KMS-11 (cell line): ENCODE measurements at regions not wholly inside any gene's neighbourhood (a gene's known extent, or its start where the extent isn't known, plus 50 kb on each side); places are given as distances from the start of the nearest gene placed in this dataset.

Source experiments
- H2AFZ ChIP-seq: fragments of 200-600 bp; sonication (generic); 2 replicates; pipeline ENCODE4 v1.6.1; 2016; ENCODE audit warnings: antibody characterized with exemption, mixed run types, low read depth
- H3K27ac ChIP-seq: fragments of 200-600 bp; sonication (generic); 2 replicates; pipeline ENCODE4 v1.6.1; 2016; ENCODE audit warnings: mild to moderate bottlenecking, mixed run types
- H3K27me3 ChIP-seq: fragments of 200-600 bp; sonication (generic); 2 replicates; pipeline ENCODE4 v1.6.1; 2017; ENCODE audit warnings: mild to moderate bottlenecking, low read depth, mixed run types, moderate library complexity; ENCODE audit not compliant: insufficient read depth
- H3K36me3 ChIP-seq: fragments of 200-600 bp; sonication (generic); 2 replicates; pipeline ENCODE4 v1.6.1; 2017; ENCODE audit warnings: mild to moderate bottlenecking, mixed run types; ENCODE audit not compliant: insufficient read depth
- H3K4me1 ChIP-seq: fragments of 200-600 bp; sonication (generic); 2 replicates; pipeline ENCODE4 v1.6.1; 2016; ENCODE audit warnings: mild to moderate bottlenecking, low read depth, mixed run types; ENCODE audit not compliant: poor library complexity, severe bottlenecking
- H3K4me2 ChIP-seq: fragments of 200-600 bp; sonication (generic); 2 replicates; pipeline ENCODE4 v1.7.0; 2016; ENCODE audit warnings: mild to moderate bottlenecking, mixed run types
- H3K4me3 ChIP-seq: fragments of 200-600 bp; sonication (generic); IDR thresholded peaks from 2 replicates; pipeline ENCODE4 v1.6.1; 2017; ENCODE audit warnings: low read depth, low read length, mixed read lengths; ENCODE audit not compliant: insufficient read depth
- H3K79me2 ChIP-seq: fragments of 200-600 bp; sonication (generic); 2 replicates; pipeline ENCODE4 v1.6.1; 2016; ENCODE audit warnings: low read depth, mixed run types; ENCODE audit not compliant: insufficient read depth
- H3K9ac ChIP-seq: fragments of 200-600 bp; sonication (generic); 2 replicates; pipeline ENCODE4 v1.6.1; 2016; ENCODE audit warnings: mild to moderate bottlenecking, mixed run types
- H4K20me1 ChIP-seq: fragments of 200-600 bp; sonication (generic); 2 replicates; pipeline ENCODE4 v1.6.1; 2016; ENCODE audit warnings: mild to moderate bottlenecking, mixed run types; ENCODE audit not compliant: insufficient read depth
- TF ChIP-seq, protein P1 (sequence below): fragments of 200-600 bp; sonication (generic); conservative IDR thresholded peaks from 2 replicates; pipeline ENCODE4 v1.6.1; 2017; ENCODE audit warnings: low read depth, mild to moderate bottlenecking, antibody characterized with exemption, low read length, moderate library complexity, mixed read lengths

DNA sequence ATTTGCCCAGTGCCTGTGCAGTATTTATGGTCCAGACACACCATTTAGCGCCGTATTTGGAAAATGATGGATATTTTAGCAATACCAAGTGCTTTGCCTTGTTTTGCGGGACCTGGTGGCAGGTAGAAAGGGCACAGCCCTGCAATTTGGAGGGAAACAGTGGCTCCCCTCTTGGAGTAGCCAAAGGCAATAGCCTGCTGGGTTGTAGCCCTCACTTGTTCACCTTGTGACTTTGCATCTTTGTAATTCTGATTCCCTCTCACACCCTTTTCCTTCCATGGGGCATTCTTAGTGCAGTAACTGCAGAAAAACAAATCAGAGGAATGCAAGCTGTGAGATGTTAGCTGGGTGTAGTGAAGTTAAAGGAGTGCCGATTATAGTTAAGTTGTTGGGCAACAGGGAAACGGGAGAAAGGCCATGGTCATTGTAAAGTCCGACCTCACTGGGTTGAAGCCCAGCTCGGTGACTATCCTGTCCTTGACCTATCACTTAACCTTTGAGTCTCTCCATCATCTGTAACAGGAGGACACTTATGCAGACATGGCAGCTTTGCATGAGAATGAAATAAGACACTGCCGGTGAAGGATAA is 131.0 kb upstream of the KLHL25 start:
- H3K27me3 ChIP-seq = no peaks in the 10 kb centered on the region
- H3K27ac ChIP-seq = no peak overlapping the region
- no peak overlapping the region for H3K4me2 ChIP-seq
- no peak overlapping the region for H2AFZ ChIP-seq
- H3K4me3 ChIP-seq = no peak overlapping the region
- no peaks in the 10 kb centered on the region for H3K79me2 ChIP-seq
- no peaks in the 10 kb centered on the region for H4K20me1 ChIP-seq
- H3K4me1 ChIP-seq = no peaks in the 10 kb centered on the region
- no peak overlapping the region for H3K9ac ChIP-seq
- H3K36me3 ChIP-seq = no peaks in the 10 kb centered on the region
- TF ChIP-seq, protein P1, sequence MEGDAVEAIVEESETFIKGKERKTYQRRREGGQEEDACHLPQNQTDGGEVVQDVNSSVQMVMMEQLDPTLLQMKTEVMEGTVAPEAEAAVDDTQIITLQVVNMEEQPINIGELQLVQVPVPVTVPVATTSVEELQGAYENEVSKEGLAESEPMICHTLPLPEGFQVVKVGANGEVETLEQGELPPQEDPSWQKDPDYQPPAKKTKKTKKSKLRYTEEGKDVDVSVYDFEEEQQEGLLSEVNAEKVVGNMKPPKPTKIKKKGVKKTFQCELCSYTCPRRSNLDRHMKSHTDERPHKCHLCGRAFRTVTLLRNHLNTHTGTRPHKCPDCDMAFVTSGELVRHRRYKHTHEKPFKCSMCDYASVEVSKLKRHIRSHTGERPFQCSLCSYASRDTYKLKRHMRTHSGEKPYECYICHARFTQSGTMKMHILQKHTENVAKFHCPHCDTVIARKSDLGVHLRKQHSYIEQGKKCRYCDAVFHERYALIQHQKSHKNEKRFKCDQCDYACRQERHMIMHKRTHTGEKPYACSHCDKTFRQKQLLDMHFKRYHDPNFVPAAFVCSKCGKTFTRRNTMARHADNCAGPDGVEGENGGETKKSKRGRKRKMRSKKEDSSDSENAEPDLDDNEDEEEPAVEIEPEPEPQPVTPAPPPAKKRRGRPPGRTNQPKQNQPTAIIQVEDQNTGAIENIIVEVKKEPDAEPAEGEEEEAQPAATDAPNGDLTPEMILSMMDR = no peak

DNA sequence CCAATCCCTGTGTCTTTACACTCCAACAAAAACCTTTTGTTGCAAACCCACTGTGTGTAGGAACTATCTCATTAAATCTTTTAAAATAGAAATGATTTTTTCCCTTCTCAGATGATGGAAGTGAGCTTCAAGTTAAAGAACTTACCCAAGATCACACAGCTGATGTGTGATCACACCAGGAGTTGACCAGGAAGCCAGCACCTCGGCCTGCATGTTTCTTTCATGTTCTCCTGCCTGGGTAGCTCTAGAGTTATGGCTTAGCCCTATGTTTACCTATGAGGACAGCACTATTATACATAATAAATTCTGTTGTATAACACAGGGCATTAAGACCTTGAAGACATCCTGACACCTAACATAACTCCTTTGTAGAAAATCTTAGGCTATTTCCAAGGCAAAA is 132.1 kb upstream of the KLHL25 start:
- H2AFZ ChIP-seq = no peak overlapping the region
- no peak overlapping the region for H3K4me3 ChIP-seq
- H4K20me1 ChIP-seq = no peaks in the 10 kb centered on the region
- no peaks in the 10 kb centered on the region for H3K79me2 ChIP-seq
- no peak overlapping the region for H3K4me2 ChIP-seq
- H3K4me1 ChIP-seq = no peaks in the 10 kb centered on the region
- H3K36me3 ChIP-seq = no peaks in the 10 kb centered on the region
- H3K27ac ChIP-seq = no peak overlapping the region
- no peak overlapping the region for H3K9ac ChIP-seq
- TF ChIP-seq, protein P1 = no peak
- H3K27me3 ChIP-seq = no peaks in the 10 kb centered on the region

DNA sequence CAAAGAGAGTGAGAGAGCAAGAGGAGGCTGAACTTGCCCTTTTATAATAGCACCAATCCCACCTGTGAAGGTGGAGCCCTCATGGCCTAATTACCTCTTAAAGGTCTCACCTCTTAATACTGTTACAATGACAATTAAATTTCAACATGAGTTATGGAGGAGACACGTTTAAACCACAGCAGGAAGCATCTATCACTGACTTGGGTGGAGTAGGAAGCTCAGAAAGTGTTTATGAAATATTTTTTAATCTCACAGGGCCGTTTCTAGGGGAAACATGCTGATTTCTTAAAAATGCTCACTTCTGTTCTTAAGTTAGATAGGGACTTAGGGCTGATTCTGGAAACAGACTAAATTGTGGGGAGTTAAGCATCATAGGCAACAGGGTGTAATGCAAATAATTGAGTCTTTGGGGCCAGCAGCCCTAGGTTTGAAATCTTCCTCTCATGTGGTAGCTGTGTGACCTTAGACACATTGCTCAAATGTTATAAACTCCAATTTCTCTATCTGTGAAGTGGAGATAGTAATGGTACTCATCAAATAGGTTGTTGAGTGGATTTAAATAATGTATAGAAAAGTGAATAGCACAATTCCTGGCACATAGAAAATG is 133.3 kb upstream of the KLHL25 start:
- Histone ChIP-seq H3K36me3 (no peaks in the 10 kb centered on the region), H3K79me2 (no peaks in the 10 kb centered on the region), H3K4me3 (no peak overlapping the region), H3K27ac (no peak overlapping the region), H3K9ac (no peak overlapping the region), H4K20me1 (no peaks in the 10 kb centered on the region), H2AFZ (no peak overlapping the region), H3K4me1 (no peaks in the 10 kb centered on the region), H3K27me3 (no peaks in the 10 kb centered on the region), H3K4me2 (no peak overlapping the region)
- TF ChIP-seq, protein P1 = no peak

DNA sequence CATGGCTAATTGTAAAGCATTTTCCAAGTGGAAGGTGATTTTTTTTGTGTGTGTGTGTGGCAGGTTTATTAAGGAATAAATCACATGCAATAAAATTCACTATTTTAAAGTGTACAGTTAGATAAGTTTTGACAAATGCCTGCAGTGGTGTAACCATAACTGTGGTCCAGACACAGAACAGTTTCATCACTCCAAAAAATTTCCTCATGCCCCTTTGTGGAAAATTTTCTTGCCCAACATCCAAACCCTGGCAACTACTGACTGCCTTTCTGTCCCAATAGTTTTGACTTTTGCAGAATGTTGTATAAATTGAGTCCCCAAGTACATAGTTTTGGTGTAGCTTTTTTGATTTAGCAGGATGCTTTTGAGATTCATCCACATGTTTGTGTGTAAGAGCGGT is 135.1 kb upstream of the KLHL25 start:
- Histone ChIP-seq H2AFZ (no peak overlapping the region), H4K20me1 (no peaks in the 10 kb centered on the region), H3K4me2 (no peak overlapping the region), H3K9ac (no peak overlapping the region), H3K27ac (no peak overlapping the region), H3K36me3 (no peaks in the 10 kb centered on the region), H3K79me2 (no peaks in the 10 kb centered on the region), H3K27me3 (no peaks in the 10 kb centered on the region), H3K4me3 (no peak overlapping the region), H3K4me1 (no peaks in the 10 kb centered on the region)
- TF ChIP-seq, protein P1 = no peak
